ENCODE measurements at regions not wholly inside any gene's neighbourhood (a gene's known extent, or its start where the extent isn't known, plus 50 kb on each side); places are given as distances from the start of the nearest gene placed in this dataset.

DNA sequence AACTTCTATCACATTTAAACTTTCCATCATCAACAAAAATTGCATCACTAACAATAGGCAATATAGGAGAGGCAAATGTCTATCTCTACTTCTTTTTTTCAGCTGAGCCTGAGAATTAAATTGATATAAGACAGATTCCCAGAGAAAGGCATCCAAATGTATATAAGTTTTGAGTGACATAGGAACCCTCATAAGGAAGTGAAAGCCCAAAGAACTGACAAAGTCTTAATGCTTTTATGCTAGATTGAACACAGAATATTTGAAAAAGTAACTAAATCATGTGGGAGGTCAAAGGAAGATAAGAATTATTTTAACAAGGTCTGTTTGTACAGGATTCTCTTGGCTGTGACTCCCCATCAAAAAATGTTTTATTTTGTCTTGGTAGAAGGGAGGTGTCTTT is 714.9 kb downstream of the GRXCR1 start:
- TF ChIP-seq POLR2A (IDR thresholded peaks at IDR 0.05; ENCODE audit: low read depth, low read length) (no peak), POLR2AphosphoS5 (IDR thresholded peaks at IDR 0.05; ENCODE audit: low read depth, low read length) (no peak), TAF1 (IDR thresholded peaks at IDR 0.05; ENCODE audit: borderline replicate concordance, low read depth, low read length) (no peak)

Measured in GM12892 (cell line).